Activated naive CD4-positive, alpha-beta T cell treated with anti-CD3 and anti-CD28 coated beads, Interleukin-2, amount 50 U/mL, for 16 hours (primary cell): ENCODE measurements at regions not wholly inside any gene's neighbourhood (a gene's known extent, or its start where the extent isn't known, plus 50 kb on each side); places are given as distances from the start of the nearest gene placed in this dataset.

Source experiments
- DNase-seq: peaks from one replicate; pipeline ENCODE4 v3.0.0-alpha.2; 2020

GRCh38 chr18:37698508-37699040 is 133.0 kb upstream of the CELF4 start:
- DNase-seq, result no peak

DNA sequence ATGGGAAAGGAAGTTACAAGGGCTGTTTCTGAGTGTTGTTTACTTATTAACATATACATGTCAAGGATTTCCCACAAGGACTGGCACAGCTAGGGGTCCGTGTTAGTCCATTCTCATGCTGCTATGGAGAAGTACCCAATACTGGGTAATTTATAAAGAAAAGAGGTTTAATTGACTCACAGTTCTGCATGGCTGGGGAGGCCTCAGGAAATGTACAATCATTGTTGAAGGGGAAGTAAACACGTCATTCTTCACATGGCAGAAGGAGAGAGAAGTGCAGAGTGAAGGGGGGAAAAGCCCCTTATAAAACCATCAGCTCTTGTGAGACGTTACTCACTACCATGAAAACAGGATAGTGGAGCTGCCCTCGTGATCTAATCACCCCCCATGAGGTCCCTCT is 128.9 kb upstream of the CELF4 start:
- no peak for DNase-seq

- DNase-seq, result no peak
Measured at GRCh38 chr18:37691162-37691561, 125.6 kb upstream of the CELF4 start.

DNA sequence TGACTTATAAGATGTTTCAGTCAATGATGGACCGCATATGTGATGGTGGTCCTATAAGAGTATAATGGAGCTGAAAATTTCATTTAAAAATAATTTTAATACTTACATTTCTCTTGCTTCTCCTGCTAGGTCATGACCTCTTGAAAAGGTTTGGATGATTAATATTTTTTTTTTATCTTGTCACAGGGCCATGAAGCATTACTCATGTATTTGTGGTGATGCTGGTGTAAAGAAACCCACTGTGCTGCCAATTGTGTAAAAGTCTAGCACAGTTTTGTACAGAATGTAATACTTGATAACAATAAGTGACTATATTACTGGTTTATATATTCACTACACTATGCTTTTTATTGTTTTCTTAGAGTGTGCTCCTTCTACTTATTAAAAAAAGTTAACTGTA is 124.2 kb upstream of the CELF4 start:
- DNase-seq, result no peak

DNA sequence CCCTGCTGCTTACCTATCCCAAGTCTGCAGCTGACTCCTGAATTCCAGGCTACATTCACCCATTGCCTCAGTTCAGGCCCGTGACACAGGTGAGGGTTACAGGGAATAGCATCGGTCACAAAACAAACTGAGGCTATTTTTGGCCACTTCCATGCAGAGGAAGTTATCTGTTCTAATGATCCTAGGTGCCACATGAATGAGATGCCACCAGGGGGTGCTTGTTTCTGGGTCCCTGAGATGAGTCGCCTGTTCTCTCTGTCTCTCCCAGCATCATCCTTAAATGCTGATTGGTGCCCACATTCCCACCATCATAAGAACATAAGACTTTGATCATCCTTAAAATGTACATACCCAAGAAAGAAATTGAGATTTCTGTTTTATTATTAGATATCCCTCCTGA is 119.0 kb upstream of the CELF4 start:
- DNase-seq, result no peak

GRCh38 chr18:37684183-37684582 is 118.6 kb upstream of the CELF4 start:
- no peak for DNase-seq

DNA sequence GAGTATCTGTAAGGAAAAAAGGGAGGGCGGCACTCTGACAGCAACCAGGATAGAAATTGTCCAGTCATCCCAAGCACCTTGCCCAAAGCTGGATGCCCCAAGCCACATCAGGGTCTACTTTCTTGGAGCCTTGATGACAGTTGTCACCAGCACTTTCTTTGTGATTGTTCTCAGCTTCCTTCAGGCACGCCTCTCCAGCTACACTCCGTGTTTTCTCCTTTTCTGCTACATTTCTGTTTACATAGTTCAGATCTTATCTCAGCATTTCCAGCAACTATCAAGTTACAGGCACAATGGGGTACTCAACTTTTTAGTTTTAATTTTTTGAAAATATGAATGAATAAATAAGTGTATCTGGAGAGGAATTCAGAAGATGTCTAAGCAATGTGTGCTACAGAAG is 115.3 kb upstream of the CELF4 start:
- no peak for DNase-seq

DNA sequence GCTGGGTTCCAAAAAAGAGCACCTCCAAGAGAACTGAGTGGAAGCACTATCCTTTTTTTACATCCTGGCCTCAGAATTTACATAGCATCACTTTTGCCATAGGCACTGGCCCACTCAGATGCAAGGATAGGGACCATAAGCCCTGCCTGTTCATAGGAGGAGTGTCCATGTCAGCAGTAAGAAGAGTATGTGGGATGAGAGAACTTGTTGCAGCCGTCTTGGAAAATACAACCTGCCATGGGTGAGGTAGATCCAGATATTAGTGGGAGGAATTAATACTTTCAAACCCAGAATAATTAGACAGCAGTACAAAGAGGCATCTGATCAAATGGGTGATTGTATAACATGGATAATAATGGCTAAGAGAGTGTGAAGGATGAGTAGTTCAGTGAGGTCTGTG is 110.7 kb upstream of the CELF4 start:
- no peak for DNase-seq

GRCh38 chr18:37675699-37676098 is 110.1 kb upstream of the CELF4 start:
- no peak for DNase-seq

- no peak for DNase-seq
Measured at GRCh38 chr18:37674570-37674969, 109.0 kb upstream of the CELF4 start.

- no peak for DNase-seq
Measured at GRCh38 chr18:37673671-37674070, 108.1 kb upstream of the CELF4 start.

GRCh38 chr18:37672932-37673595 is 107.5 kb upstream of the CELF4 start:
- DNase-seq, result no peak

DNA sequence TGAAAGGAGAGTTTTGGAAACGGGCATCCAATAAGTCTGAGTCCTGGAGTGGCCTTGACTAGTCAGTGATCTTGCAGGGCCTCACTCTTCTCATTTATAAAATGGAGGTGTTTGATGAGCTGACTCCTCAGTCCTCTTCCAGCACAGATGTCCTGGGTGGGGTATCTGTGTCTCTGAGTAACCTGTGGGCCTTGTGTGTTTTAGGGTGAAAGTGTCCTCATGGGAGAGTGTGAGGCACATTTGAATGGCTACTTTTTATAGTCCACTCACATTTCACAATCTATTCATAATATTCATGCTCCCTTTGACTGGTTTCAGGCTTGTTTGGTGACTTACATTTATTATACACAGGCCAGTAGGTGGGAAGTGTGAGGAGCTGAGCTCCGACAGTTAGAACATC is 106.4 kb upstream of the CELF4 start:
- DNase-seq, result no peak

DNA sequence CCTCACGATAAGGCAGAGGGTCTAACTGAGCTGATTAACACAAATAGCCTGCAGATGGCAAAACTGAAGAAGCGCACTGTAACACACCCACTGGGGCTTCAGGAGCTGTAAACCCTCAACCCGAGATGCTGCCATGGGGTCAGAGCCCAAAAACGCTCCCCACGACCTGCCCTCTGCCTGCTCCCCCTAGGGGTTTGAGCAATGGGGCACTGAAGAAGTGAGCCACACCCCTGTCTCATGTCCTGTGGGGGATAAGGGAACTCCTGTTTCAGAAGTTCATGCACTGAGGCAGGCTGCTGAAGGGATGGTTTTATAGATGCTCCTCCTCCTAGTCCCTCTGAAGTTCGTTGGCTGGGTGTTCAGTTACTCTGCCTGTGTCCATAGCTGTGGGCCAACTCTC is 105.9 kb upstream of the CELF4 start:
- no peak for DNase-seq

DNA sequence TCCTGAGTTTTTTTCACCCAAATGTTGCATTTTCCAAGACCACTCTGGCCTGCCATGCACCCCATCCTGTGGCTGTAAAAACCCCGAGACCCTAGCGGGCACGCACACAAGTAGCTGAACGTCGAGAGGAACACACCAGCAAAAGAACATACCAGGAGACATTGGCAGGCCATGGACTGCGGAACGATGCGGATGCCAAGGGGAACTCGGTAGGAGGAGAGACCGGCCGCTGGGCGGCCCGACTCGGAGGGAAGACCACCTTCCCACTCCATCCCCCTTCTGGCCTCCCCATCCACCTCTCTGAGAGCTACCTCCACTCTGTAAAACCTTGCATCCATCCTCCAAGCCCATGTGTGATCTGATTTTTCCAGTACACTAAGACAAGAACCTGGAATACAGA is 105.5 kb upstream of the CELF4 start:
- DNase-seq, result no peak

- no peak for DNase-seq
Measured at GRCh38 chr18:37669991-37670534, 104.5 kb upstream of the CELF4 start.

- DNase-seq, result no peak
Measured at GRCh38 chr18:37668971-37669747, 103.6 kb upstream of the CELF4 start.

DNA sequence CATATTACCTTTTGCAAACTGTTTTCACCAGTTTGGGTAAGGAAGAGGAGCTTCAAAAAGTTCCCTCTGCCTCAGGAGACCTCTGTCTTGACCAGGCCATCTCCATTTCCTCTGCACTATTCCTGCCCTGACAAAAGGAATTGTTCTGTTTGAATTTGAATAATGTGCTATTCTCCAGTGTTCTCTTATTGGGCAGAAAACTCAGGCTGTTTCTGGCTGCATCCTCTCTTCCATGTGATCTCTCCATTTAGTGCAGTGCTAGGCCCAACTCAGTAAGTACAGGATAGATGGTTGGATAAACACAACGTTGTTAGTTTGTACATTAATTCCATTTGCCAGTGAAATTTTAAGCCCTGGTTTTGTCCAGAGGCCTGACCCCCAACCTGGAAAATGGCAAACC is 102.2 kb upstream of the CELF4 start:
- DNase-seq, result no peak

- DNase-seq, result no peak
Measured at GRCh38 chr18:37666991-37667390, 101.4 kb upstream of the CELF4 start.

GRCh38 chr18:37666451-37666850 is 100.9 kb upstream of the CELF4 start:
- DNase-seq, result no peak

DNA sequence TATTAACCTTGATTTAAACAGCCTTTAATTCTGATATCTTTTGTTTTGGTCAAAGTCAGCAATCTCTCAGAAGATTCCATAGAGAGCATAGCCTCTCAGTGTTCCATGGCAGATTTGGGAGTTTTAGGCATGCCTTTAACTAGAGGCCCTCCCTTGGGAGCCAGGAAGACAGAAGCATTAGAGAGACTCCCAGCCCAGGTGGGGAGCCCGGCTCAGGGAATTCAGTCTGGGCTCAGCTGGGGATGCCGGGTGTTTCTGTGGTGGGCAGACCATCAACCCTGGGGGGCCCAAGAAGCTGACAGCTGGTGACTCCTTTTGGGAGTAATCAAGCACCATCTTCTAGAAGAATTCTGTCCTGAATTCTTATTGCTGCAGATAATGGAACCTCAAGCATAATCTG is 99.7 kb upstream of the CELF4 start:
- DNase-seq, result no peak

- no peak for DNase-seq
Measured at GRCh38 chr18:37663446-37663845, 97.8 kb upstream of the CELF4 start.

- DNase-seq, result no peak
Measured at GRCh38 chr18:37662546-37663339, 97.1 kb upstream of the CELF4 start.
